ENCODE measurements at regions not wholly inside any gene's neighbourhood (a gene's known extent, or its start where the extent isn't known, plus 50 kb on each side); places are given as distances from the start of the nearest gene placed in this dataset.

DNA sequence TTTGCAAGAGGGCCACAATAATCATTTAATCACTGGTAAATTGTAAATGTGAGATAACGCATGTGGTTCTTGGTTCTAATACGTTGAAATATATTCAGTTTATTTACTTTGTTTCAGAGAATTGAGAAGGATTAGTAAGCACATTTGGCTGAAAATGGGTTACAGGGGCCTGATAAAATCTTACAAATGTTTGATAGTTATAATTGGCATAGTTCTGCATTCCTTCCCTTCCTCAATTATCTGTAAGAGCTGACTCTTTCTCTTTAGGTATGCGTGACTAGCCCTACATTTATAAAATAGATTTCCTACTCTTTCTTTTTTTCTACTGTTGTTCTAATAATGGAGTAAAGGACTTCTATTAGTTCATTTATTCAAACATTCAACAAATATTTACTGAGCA, 685.2 kb downstream of the NUP35 start:
- H3K36me3 ChIP-seq: no peaks in the 10 kb centered on the region
- H3K9me3 ChIP-seq: no peaks in the 10 kb centered on the region
- DNase-seq: no peak
- H3K4me3 ChIP-seq: no peak overlapping the region
- H3K4me1 ChIP-seq: no peaks in the 10 kb centered on the region
- H3K27me3 ChIP-seq: no peaks in the 10 kb centered on the region
- no peak overlapping the region for H3K27ac ChIP-seq
- no peak for TF ChIP-seq POLR2A (IDR thresholded peaks at IDR 0.05)
- no peak for TF ChIP-seq EP300 (IDR thresholded peaks at IDR 0.05)
- TF ChIP-seq CTCF (IDR thresholded peaks at IDR 0.05): no peak
- no peak for TF ChIP-seq POLR2AphosphoS5 (IDR thresholded peaks at IDR 0.05)
- intact Hi-C loops (cut with DNase I; ENCODE audit: low total_unique reads): no loop called here
- WGBS, 5 donors: 66 to 78% (median 76%) methylated on average over 3 of the region's 3 CpGs

- Histone ChIP-seq H3K4me3 (no peak overlapping the region), H3K4me1 (no peaks in the 10 kb centered on the region), H3K9me3 (no peaks in the 10 kb centered on the region), H3K27me3 (no peaks in the 10 kb centered on the region), H3K27ac (no peak overlapping the region), H3K36me3 (no peaks in the 10 kb centered on the region)
- intact Hi-C loops (cut with DNase I; ENCODE audit: low total_unique reads): no loop called here
- 80 to 93% (median 90%) methylated on average over 1 of the region's 1 CpG for WGBS, 5 donors
- DNase-seq: no peak
- TF ChIP-seq POLR2AphosphoS5 (IDR thresholded peaks at IDR 0.05) (no peak), POLR2A (IDR thresholded peaks at IDR 0.05) (no peak), EP300 (IDR thresholded peaks at IDR 0.05) (no peak), CTCF (IDR thresholded peaks at IDR 0.05) (no peak)
Measured at GRCh38 chr2:183811281-183811680, 687.0 kb downstream of the NUP35 start.

GRCh38 chr2:183812091-183812490, 687.8 kb downstream of the NUP35 start:
- whole genome bisulfite sequencing, 5 donors: 74 to 83% (median 76%) methylated on average over 2 of the region's 2 CpGs
- Histone ChIP-seq H3K4me1 (no peaks in the 10 kb centered on the region), H3K27ac (no peak overlapping the region), H3K27me3 (no peaks in the 10 kb centered on the region), H3K36me3 (no peaks in the 10 kb centered on the region), H3K9me3 (no peaks in the 10 kb centered on the region), H3K4me3 (no peak overlapping the region)
- DNase-seq: no peak
- intact Hi-C loops (cut with DNase I; ENCODE audit: low total_unique reads): no loop called here
- TF ChIP-seq CTCF (IDR thresholded peaks at IDR 0.05) (no peak), POLR2AphosphoS5 (IDR thresholded peaks at IDR 0.05) (no peak), EP300 (IDR thresholded peaks at IDR 0.05) (no peak)

DNA sequence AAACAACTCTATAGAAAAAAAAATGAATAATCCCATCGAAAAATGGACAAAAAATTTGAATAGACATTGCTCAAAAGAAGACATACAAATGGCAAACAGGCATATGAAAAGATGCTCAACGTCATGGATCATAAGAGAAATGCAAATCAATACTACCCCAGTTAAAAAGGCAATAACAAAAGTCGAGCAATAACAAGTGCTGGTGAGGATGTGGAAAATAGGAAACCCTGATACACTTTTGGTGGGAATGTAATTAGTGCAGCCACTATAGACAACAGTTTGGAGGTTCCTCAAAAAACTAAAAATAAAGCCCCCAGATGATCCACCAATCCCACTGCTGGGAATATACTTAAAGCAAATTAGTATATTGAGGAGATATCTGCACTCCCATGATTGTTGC, 701.5 kb downstream of the NUP35 start:
- H3K36me3 ChIP-seq: no peaks in the 10 kb centered on the region
- H3K4me3 ChIP-seq: no peak overlapping the region
- intact Hi-C loops (cut with DNase I; ENCODE audit: low total_unique reads): no loop called here
- peaks cover 8 to 52% (median 24%) of the 10 kb centered on the region in 4 donors for H3K9me3 ChIP-seq
- WGBS, 5 donors: 73 to 80% (median 76%) methylated on average over 3 of the region's 3 CpGs
- TF ChIP-seq EP300 (IDR thresholded peaks at IDR 0.05): no peak
- TF ChIP-seq POLR2AphosphoS5 (IDR thresholded peaks at IDR 0.05): no peak
- no peak for TF ChIP-seq CTCF (IDR thresholded peaks at IDR 0.05)
- no peak for TF ChIP-seq POLR2A (IDR thresholded peaks at IDR 0.05)
- H3K27me3 ChIP-seq: no peaks in the 10 kb centered on the region
- no peaks in the 10 kb centered on the region for H3K4me1 ChIP-seq
- no peak for DNase-seq
- H3K27ac ChIP-seq: no peak overlapping the region
